ENCODE measurements at regions not wholly inside any gene's neighbourhood (a gene's known extent, or its start where the extent isn't known, plus 50 kb on each side); places are given as distances from the start of the nearest gene placed in this dataset.

DNA sequence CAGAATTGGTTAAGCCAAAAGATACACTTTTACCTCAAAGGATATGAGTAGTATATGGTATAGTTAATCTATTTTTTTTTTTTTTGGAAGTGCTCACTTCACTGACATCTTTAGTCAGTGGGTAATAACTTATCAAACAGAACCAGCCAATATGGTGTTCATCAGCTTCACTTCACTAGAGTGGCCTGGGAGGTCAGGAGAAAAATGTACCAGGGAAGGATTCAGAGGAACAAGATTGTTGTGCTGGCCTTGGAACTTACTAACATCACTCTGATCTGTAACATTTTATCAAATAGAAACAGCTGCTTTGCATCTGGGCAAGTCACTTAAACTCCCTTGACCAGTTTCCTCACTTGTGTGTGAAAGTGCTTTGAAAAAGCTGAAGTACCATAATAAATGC, 962.7 kb downstream of the BCL11A start:
- no peak for TF ChIP-seq BHLHE40 (IDR thresholded peaks at IDR 0.05; ENCODE audit: borderline replicate concordance)
- TF ChIP-seq L3MBTL2 (conservative IDR thresholded peaks at IDR 0.05) = no peak
- TF ChIP-seq FOXA1 (IDR thresholded peaks at IDR 0.05) = no peak
- TF ChIP-seq FOXM1 (IDR thresholded peaks at IDR 0.05; ENCODE audit: borderline replicate concordance) = no peak
- no peak for TF ChIP-seq SUZ12 (IDR thresholded peaks at IDR 0.05)
- no peak for TF ChIP-seq TARDBP (IDR thresholded peaks at IDR 0.05)
- TF ChIP-seq ZNF384 (IDR thresholded peaks at IDR 0.05) = no peak
- TF ChIP-seq ARNT (IDR thresholded peaks at IDR 0.05) = no peak
- no peak for TF ChIP-seq HDGF (IDR thresholded peaks at IDR 0.05; ENCODE audit: borderline replicate concordance)
- TF ChIP-seq FOXK2 (IDR thresholded peaks at IDR 0.05) = no peak
- TF ChIP-seq SP1 (IDR thresholded peaks at IDR 0.05) = no peak
- TF ChIP-seq CTBP1 (IDR thresholded peaks at IDR 0.05; ENCODE audit: borderline replicate concordance) = no peak
- TF ChIP-seq NFRKB (IDR thresholded peaks at IDR 0.05) = no peak
- TF ChIP-seq, protein P1, sequence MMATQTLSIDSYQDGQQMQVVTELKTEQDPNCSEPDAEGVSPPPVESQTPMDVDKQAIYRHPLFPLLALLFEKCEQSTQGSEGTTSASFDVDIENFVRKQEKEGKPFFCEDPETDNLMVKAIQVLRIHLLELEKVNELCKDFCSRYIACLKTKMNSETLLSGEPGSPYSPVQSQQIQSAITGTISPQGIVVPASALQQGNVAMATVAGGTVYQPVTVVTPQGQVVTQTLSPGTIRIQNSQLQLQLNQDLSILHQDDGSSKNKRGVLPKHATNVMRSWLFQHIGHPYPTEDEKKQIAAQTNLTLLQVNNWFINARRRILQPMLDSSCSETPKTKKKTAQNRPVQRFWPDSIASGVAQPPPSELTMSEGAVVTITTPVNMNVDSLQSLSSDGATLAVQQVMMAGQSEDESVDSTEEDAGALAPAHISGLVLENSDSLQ (IDR thresholded peaks at IDR 0.05) = no peak

All from HEK293T (cell line).